ENCODE measurements at regions not wholly inside any gene's neighbourhood (a gene's known extent, or its start where the extent isn't known, plus 50 kb on each side); places are given as distances from the start of the nearest gene placed in this dataset.

GRCh38 chr2:240277073-240277806 lies 136.8 kb upstream of the OTOS start:
- TF ChIP-seq CTCF (IDR thresholded peaks at IDR 0.05; ENCODE audit: low read length) (no peak), EZH2 (optimal IDR thresholded peaks at IDR 0.05; ENCODE audit: low read depth, low read length) (no peak), EZH2phosphoT487 (IDR thresholded peaks at IDR 0.05; ENCODE audit: low read length) (no peak)
